ENCODE measurements at regions not wholly inside any gene's neighbourhood (a gene's known extent, or its start where the extent isn't known, plus 50 kb on each side); places are given as distances from the start of the nearest gene placed in this dataset.
"Not testable (repeated sequence)": the region's sequence is repeated elsewhere in the genome, so short reads cannot be mapped to it uniquely, and the experiment has no call there.

DNA sequence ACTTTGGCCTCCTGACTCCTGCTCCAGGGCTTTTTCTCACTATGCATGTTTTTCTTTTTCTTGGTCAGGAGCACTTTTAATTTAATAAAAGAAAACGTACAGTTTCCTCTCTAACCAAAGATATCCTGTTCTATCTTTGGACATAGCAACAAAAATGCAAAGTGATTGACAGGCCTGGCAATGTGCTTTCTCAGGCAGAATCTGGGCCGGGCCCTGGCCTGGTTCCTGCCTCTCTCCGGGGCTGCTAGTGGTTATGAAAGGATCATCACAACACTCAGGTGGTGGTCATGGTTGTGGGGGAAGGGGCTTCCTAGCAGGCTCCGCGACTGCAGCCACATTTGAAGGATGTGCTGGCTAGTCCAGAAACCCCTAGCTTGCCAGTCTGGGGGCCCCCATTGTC lies 85.8 kb upstream of the USP24 start:
- TF ChIP-seq, protein P1, sequence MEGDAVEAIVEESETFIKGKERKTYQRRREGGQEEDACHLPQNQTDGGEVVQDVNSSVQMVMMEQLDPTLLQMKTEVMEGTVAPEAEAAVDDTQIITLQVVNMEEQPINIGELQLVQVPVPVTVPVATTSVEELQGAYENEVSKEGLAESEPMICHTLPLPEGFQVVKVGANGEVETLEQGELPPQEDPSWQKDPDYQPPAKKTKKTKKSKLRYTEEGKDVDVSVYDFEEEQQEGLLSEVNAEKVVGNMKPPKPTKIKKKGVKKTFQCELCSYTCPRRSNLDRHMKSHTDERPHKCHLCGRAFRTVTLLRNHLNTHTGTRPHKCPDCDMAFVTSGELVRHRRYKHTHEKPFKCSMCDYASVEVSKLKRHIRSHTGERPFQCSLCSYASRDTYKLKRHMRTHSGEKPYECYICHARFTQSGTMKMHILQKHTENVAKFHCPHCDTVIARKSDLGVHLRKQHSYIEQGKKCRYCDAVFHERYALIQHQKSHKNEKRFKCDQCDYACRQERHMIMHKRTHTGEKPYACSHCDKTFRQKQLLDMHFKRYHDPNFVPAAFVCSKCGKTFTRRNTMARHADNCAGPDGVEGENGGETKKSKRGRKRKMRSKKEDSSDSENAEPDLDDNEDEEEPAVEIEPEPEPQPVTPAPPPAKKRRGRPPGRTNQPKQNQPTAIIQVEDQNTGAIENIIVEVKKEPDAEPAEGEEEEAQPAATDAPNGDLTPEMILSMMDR (IDR thresholded peaks at IDR 0.05; ENCODE audit: insufficient read depth, low read depth, low read length, missing control alignments): no peak
- DNase-seq (ENCODE audit: low read depth): no peak
- no peak overlapping the region for H3K4me3 ChIP-seq (ENCODE audit: low read depth, low read length)

DNA sequence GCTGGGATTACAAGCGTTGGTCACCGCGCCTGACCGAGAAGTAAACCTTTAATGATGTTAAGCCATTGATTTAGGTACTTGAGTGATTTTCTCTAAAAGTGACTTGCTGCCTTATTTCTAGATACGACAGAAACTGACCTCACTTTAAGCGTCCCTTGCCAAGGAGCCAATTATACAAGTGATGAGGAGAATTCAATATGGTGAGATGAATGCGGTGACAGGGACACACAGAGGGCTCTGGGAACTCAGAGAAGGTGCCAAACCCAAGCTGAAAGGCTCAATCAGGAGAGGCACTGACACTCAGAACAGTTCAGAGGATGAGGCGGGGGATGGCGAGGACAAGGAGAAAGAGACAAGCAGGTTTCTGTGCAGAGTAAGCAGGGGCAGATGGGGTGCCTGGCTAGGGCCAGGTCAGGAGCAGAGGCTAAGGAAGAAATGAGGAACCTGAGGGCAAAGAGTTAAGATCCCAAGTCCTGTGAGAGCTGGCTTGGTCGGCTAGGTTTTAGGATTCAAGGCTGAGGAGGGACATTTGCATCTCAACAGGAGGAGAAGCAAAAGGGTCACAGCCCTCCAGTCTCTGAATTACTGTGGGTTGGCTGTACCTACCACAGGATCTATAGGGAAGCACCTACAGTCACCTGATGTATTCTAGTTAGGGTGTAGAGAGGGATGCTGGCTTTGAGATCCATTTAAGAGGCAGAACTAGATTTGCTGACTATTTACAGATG lies 83.2 kb upstream of the USP24 start:
- DNase-seq (ENCODE audit: low read depth): no peak
- TF ChIP-seq, protein P1 (IDR thresholded peaks at IDR 0.05; ENCODE audit: insufficient read depth, low read depth, low read length, missing control alignments): no peak
- H3K4me3 ChIP-seq (ENCODE audit: low read depth, low read length): no peak overlapping the region

DNA sequence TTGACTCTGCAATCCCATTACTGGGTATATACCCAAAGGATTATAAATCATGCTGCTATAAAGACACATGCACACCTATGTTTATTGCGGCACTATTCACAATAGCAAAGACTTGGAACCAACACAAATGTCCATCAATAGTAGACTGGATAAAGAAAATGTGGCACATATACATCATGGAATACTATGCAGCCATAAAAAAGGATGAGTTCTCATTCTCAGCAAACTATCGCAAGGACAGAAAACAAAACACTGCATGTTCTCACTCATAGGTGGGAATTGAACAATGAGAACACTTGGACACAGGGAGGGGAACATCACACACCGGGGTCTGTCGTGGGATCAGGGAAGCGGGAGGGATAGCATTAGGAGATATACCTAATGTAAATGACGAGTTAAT lies 81.1 kb upstream of the USP24 start:
- DNase-seq (ENCODE audit: low read depth): not testable (repeated sequence)

DNA sequence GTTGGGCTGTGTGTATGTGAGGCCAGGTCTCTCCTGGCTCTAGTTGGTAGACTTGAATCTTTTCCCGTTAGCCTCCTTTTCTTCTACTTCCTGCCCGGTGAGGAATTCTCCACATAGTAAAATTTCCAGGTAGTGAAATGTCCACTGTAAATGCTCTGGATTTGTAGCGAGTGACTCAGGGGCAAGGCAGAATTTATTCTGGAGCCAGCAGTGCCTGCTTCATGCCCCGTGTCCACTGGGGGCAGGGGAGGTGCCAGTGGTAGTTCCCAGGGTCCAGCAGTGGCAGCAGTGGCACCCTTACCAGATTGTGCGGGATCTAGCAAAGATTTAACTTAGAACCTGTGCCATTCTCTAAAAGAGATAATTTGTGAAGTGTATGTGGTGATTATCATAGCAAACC lies 74.5 kb upstream of the USP24 start:
- TF ChIP-seq, protein P1 (IDR thresholded peaks at IDR 0.05; ENCODE audit: insufficient read depth, low read depth, low read length, missing control alignments): no peak
- H3K4me3 ChIP-seq (ENCODE audit: low read depth, low read length): no peak overlapping the region
- no peak for DNase-seq (ENCODE audit: low read depth)

More for the DNA sequence above, 81.1 kb upstream of the USP24 start:
- H3K4me3 ChIP-seq (ENCODE audit: low read depth, low read length): not testable (repeated sequence)

DNA sequence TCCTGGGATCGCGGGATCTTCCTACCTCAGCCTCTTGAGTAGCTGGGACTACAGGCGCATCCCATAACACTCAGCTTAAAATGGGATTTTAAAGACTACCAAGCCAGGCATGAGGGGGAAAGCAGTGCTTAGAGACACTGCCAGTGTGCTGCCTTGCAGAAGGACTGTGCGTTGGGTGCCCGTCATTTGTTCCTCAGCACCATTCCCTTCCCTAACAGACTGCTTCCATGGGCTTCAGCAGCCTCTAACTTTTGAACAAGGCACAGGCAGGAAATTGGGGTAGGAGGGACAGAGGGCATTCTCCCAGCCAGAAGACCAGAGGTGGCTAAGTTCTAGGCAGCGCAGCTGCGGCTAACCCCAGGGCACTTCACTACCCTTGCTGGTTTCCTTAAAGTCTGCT lies 73.9 kb upstream of the USP24 start:
- TF ChIP-seq, protein P1 (IDR thresholded peaks at IDR 0.05; ENCODE audit: insufficient read depth, low read depth, low read length, missing control alignments): no peak
- no peak overlapping the region for H3K4me3 ChIP-seq (ENCODE audit: low read depth, low read length)
- no peak for DNase-seq (ENCODE audit: low read depth)

GRCh38 chr1:55288245-55288644 lies 73.1 kb upstream of the USP24 start:
- TF ChIP-seq, protein P1 (IDR thresholded peaks at IDR 0.05; ENCODE audit: insufficient read depth, low read depth, low read length, missing control alignments): no peak
- DNase-seq (ENCODE audit: low read depth): peak; percentile 84
- H3K4me3 ChIP-seq (ENCODE audit: low read depth, low read length): peak overlapping the region; percentile 15

DNA sequence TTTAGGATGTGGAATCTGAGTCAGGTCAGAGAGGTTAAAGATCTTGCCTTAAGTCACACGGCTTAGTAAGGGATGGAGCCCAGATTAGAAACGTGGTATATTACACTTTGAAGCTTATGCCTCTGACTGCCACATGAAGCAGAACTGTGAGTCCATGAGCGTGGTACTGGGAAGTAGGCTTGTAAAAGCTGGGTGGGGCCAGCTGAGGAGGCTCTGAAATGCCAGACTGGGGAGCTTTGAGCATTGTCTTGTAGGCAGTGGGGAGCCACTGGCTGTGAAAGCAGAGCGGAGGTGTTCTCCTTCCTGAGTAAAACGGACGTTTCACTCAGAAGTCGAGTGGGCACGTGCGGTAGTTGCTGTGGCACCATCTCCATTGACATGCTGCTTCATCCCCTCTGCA lies 72.6 kb upstream of the USP24 start:
- H3K4me3 ChIP-seq (ENCODE audit: low read depth, low read length): peak overlapping the region; percentile 15
- TF ChIP-seq, protein P1 (IDR thresholded peaks at IDR 0.05; ENCODE audit: insufficient read depth, low read depth, low read length, missing control alignments): no peak
- peak; percentile 48 for DNase-seq (ENCODE audit: low read depth)
